SU-DHL-6 (cell line): ENCODE measurements at regions not wholly inside any gene's neighbourhood (a gene's known extent, or its start where the extent isn't known, plus 50 kb on each side); places are given as distances from the start of the nearest gene placed in this dataset.

ENCODE experiments used
- H2AFZ ChIP-seq: fragments of 200-600 bp; sonication (generic); 2 replicates; pipeline ENCODE4 v1.6.1; 2014; ENCODE audit warnings: low read depth, mild to moderate bottlenecking, moderate library complexity, mixed read lengths, antibody characterized with exemption, low read length; ENCODE audit not compliant: severe bottlenecking
- H3F3A ChIP-seq: fragments of 200-600 bp; shearing (Covaris generic); 2 replicates; pipeline ENCODE4 v1.6.0; 2016; ENCODE audit warnings: antibody characterized with exemption, mild to moderate bottlenecking; ENCODE audit not compliant: insufficient read depth
- H3K27ac ChIP-seq: fragments of 200-600 bp; sonication (generic); 2 replicates; pipeline ENCODE4 v1.5.1; 2016; ENCODE audit warnings: low read depth, mild to moderate bottlenecking, low read length, moderate library complexity, mixed read lengths
- H3K27me3 ChIP-seq: fragments of 200-600 bp; sonication (generic), shearing (Covaris generic); 2 replicates; pipeline ENCODE4 v1.6.0; 2014; ENCODE audit warnings: mild to moderate bottlenecking, low read length
- H3K36me3 ChIP-seq: fragments of 200-600 bp; sonication (generic); 2 replicates; pipeline ENCODE4 v1.6.1; 2014; ENCODE audit warnings: mild to moderate bottlenecking, low read length, mixed read lengths
- H3K4me2 ChIP-seq: fragments of 300-600, 200-600 bp; shearing (Covaris generic), sonication (generic); 2 replicates; pipeline ENCODE4 v1.6.0; 2014; ENCODE audit warnings: low read length, low read depth, mild to moderate bottlenecking; ENCODE audit not compliant: poor library complexity, severe bottlenecking
- H3K4me3 ChIP-seq: fragments of 200-600 bp; sonication (generic); 2 replicates; pipeline ENCODE4 v1.5.1; 2014; ENCODE audit warnings: antibody characterized with exemption, low read length, mild to moderate bottlenecking, mixed read lengths; ENCODE audit not compliant: insufficient read depth, poor library complexity, severe bottlenecking
- H3K79me2 ChIP-seq: fragments of 200-600 bp; sonication (generic); 2 replicates; pipeline ENCODE4 v1.6.1; 2014; ENCODE audit warnings: mild to moderate bottlenecking, low read length, moderate library complexity; ENCODE audit not compliant: insufficient read depth
- H3K9ac ChIP-seq: fragments of 200-600 bp; sonication (generic); 2 replicates; pipeline ENCODE4 v1.7.0; 2014; ENCODE audit warnings: mild to moderate bottlenecking, low read length
- H3K9me2 ChIP-seq: fragments of 200-600 bp; sonication (generic); replicated peaks from 2 replicates; pipeline ENCODE4 v1.6.1; 2014; ENCODE audit warnings: low read length; ENCODE audit not compliant: insufficient read depth
- H3K9me3 ChIP-seq: fragments of 200-600 bp; sonication (generic); 2 replicates; pipeline ENCODE4 v1.6.1; 2014; ENCODE audit warnings: low read length, mixed read lengths; ENCODE audit not compliant: insufficient read depth
- H4K20me1 ChIP-seq: fragments of 200-600 bp; sonication (generic); 2 replicates; pipeline ENCODE4 v1.6.1; 2014; ENCODE audit warnings: low read depth, mild to moderate bottlenecking, antibody characterized with exemption, low read length, moderate library complexity, mixed read lengths
- CTCF ChIP-seq: fragments of 200-600 bp; sonication (generic); IDR thresholded peaks from one replicate; pipeline ENCODE4 v1.5.1; 2017; ENCODE audit warnings: antibody characterized with exemption, mild to moderate bottlenecking, low read length, moderate library complexity; ENCODE audit not compliant: insufficient read depth, poor library complexity, severe bottlenecking
- EZH2phosphoT487 ChIP-seq: fragments of 200-600 bp; sonication (generic), shearing (Covaris generic); conservative IDR thresholded peaks from 2 replicates; pipeline ENCODE4 v1.6.1; 2018; ENCODE audit warnings: mild to moderate bottlenecking, antibody characterized with exemption, low read length, moderate library complexity, mixed read lengths

GRCh38 chr6:90947184-90948064 is 360.6 kb upstream of the MAP3K7 start:
- no peaks in the 10 kb centered on the region for H3K9me2 ChIP-seq
- H3K4me2 ChIP-seq: no peak overlapping the region
- TF ChIP-seq CTCF: no peak
- H2AFZ ChIP-seq: no peak overlapping the region
- H3K9me3 ChIP-seq: no peaks in the 10 kb centered on the region
- H3K9ac ChIP-seq: no peak overlapping the region
- H3K79me2 ChIP-seq: no peaks in the 10 kb centered on the region
- no peaks in the 10 kb centered on the region for H3F3A ChIP-seq
- H3K4me3 ChIP-seq: no peak overlapping the region
- no peaks in the 10 kb centered on the region for H4K20me1 ChIP-seq
- H3K27me3 ChIP-seq: no peaks in the 10 kb centered on the region
- no peak overlapping the region for H3K27ac ChIP-seq
- no peaks in the 10 kb centered on the region for H3K36me3 ChIP-seq

DNA sequence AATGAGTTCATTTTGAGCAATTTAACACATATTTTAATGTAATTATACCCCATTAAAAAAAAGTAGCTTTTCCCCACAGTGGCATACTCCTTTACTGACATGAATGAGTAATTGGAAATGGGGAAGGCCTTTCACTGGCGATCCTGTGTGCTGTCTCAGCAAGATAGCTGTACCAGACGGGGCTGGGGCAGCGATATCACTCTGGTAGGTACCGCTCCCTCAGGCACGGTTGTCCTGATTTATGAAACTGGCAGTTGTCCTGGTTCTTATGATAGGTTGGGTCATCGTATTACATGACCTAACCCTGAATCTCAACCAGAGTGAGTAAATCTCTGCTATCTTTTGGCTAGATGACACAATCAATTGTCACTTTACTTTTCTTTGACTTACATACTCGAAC is 355.0 kb upstream of the MAP3K7 start:
- H3F3A ChIP-seq: no peaks in the 10 kb centered on the region
- no peak overlapping the region for H3K4me2 ChIP-seq
- no peak overlapping the region for H2AFZ ChIP-seq
- H3K27me3 ChIP-seq: no peaks in the 10 kb centered on the region
- H3K9me3 ChIP-seq: no peaks in the 10 kb centered on the region
- no peaks in the 10 kb centered on the region for H3K79me2 ChIP-seq
- H3K36me3 ChIP-seq: no peaks in the 10 kb centered on the region
- no peak overlapping the region for H3K27ac ChIP-seq
- H4K20me1 ChIP-seq: no peaks in the 10 kb centered on the region
- H3K9ac ChIP-seq: no peak overlapping the region
- no peaks in the 10 kb centered on the region for H3K9me2 ChIP-seq
- TF ChIP-seq CTCF: no peak
- TF ChIP-seq EZH2phosphoT487: no peak
- H3K4me3 ChIP-seq: no peak overlapping the region

DNA sequence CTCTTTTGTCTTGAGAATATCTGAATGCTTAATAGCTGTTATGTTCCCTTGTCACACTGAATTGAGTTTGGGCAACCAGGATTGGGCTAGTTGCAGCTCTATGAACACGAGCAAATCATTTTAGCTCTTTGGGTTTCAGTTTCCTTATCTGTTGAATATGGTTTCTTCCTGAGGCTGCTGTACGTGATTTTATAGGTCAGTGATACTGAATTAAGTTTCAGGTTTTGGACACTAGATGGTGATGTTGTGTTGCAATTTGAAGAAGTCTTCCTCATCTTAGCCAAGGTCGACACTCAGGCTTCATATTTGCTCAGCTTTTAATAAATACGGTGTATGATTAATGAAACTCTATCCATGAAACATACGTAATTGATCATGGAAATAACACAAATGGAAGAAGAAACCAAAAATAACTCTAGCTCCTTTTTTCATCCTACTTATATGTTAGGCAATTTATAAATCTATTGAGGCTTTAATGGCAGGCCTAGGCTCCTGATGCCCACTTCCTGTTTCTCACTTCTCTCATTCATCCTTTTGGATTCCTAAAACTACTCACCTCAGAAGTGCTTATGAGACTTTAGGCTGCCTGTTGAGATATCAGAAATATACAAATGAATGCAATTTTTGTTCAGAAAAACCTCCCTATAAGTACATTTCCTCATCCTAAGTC is 354.1 kb upstream of the MAP3K7 start:
- Histone ChIP-seq H4K20me1 (no peaks in the 10 kb centered on the region), H3K4me2 (peak overlapping the region; percentile 60), H3K9me2 (no peaks in the 10 kb centered on the region), H3K27me3 (no peaks in the 10 kb centered on the region), H2AFZ (peak overlapping the region; percentile 31), H3K27ac (no peak overlapping the region), H3K4me3 (no peak overlapping the region), H3K9me3 (no peaks in the 10 kb centered on the region), H3F3A (no peaks in the 10 kb centered on the region), H3K9ac (no peak overlapping the region), H3K36me3 (no peaks in the 10 kb centered on the region), H3K79me2 (no peaks in the 10 kb centered on the region)
- TF ChIP-seq EZH2phosphoT487: no peak
- TF ChIP-seq CTCF: no peak
